ENCODE measurements at regions not wholly inside any gene's neighbourhood (a gene's known extent, or its start where the extent isn't known, plus 50 kb on each side); places are given as distances from the start of the nearest gene placed in this dataset.

DNA sequence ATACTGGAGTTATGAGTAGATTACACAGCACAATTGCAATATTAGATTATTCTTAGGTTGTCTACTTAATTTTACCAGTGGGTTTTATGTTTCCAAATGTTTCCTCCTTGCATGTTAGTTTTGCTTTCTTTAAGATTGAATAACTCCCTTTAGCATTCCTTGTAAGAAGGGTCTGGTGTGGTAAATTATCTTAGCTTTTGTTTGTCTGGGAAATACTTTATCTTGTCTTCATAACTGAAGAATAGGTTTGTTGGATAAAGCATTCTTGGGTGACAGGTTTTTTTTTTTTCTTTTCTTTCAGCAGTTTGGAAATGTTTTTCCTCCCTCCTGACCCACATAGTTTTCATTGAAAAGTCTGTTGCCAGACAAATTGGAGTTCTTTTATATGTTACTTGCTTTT, 531.1 kb downstream of the ANXA1 start:
- DNase-seq = no peak

GRCh38 chr9:73683862-73684591, 532.4 kb downstream of the ANXA1 start:
- no peak for DNase-seq

DNA sequence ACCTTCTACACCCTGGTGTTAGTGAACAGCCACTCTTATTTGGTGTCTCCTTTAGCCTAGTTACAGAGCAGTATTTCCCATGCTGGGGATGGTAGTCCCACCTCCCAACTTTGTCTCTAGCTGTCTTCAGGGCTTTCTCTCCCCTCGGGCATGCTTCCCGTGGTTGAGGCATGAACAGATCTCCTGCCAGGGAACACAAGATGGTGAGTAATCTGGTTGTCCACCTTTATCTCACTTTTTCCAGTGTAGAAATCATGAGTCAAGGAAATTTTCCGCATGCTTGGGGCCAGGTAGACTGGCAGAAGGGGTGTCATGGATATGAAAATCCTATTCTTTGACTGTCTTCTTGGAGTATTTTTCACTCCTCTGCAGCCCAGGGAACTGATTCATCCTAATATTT, 532.9 kb downstream of the ANXA1 start:
- no peak for DNase-seq

GRCh38 chr9:73685786-73686185, 534.1 kb downstream of the ANXA1 start:
- DNase-seq = no peak

- DNase-seq = no peak
Measured at GRCh38 chr9:73689051-73689870, 537.6 kb downstream of the ANXA1 start.

DNA sequence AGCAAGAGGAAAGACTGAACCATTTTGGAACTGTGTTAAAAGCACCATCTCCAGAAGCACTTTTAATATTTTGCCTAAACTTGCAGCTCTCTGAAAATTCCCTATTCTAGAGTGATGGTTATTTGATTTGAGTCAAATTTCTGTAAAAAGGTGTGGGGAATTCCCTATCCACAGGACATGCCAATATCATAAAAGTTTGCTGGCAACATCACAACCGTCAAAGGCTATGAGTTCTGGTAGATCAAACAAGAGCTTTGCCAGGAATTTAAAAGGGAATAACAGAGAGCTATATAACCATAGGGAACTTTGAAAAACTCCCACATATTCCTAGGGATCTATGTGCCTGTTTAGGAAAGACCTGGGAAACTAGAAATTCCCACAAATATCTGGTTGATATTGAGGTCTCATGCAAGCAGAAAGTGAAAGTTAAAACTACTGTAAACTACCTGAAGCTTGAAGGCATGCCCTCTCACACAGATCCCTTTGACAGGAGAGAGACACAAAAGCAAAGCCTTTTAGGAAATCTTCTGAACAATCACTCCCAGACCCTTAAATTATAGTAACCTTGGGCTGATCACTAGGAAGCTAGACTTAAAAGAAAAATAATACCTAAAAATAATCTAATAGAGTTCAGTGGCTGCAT, 549.9 kb downstream of the ANXA1 start:
- no peak for DNase-seq

DNA sequence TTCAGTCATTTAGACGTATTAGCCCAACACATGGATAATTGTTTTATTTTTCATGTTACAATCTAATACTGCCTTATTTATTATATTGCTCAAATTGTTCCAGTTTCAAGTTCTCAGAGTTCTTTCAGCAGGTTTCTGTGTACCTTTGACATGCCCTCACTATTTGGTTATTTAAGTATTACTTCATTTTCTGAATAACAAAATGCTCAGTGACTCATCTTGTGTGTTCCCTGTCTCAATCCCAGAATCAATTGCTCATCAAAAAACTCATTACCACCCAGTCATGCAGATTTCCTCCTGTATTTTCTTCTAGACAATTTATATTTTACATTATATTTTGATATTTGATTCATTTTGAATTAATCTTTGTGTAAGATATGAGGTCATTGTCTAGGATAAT, 562.6 kb downstream of the ANXA1 start:
- DNase-seq = no peak

- no peak for DNase-seq
Measured at GRCh38 chr9:73715591-73715990, 563.9 kb downstream of the ANXA1 start.

DNA sequence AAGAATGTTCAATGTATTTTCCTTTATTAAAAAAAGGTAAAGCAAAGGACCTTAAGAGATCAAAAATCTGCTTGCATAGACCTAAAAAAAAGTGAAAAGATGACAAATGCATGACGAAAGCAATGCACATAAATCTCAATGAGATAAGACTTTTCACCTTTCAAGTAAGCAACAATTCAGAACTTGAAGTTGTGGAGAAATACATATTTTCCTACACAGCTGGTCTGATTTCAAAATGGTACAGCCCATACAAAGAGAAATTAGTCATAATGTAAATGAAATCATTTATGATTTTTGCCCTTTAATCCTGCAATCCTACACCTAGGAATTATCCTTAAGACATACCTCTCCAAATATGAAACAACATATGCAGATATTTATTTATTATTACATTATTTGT, 568.0 kb downstream of the ANXA1 start:
- no peak for DNase-seq

DNA sequence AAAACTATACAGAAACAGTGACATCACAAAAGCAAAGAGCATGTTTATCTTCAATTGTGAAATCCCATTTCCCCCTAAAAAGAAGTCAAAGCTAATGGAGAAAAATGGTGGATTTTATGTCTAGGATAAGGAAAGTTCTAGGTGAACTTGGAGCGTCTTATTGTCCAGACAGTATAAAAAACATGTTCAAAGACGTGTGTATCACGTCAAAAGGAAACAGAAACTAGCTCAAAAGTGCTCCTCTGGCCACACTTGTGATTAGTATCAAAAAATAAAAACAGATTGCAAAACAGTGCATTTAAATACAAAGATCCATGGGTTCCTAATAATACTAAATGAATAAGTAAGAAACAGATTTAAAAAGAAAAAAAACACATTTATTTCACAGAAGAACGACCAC, 568.9 kb downstream of the ANXA1 start:
- no peak for DNase-seq

DNA sequence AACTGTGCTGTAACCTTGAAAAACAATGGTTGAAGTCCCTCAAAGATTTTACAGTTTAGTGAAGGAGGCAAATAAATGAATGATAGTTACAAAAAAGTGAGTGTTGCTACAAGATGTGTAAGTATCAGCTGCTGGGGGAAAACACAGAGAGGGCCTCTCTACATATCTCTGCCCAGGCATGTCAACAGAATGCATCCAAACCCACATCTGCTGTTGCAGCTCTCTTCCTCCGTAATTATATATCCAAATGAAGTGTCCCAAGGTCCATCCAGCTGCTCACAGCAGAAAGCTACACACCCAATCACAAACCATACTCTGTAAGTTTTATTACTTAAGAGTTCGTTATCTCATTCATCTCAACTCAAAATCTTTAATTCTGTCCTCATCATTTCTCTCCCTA, 584.6 kb downstream of the ANXA1 start:
- no peak for DNase-seq

GRCh38 chr9:73738741-73739530, 587.3 kb downstream of the ANXA1 start:
- DNase-seq = no peak

DNA sequence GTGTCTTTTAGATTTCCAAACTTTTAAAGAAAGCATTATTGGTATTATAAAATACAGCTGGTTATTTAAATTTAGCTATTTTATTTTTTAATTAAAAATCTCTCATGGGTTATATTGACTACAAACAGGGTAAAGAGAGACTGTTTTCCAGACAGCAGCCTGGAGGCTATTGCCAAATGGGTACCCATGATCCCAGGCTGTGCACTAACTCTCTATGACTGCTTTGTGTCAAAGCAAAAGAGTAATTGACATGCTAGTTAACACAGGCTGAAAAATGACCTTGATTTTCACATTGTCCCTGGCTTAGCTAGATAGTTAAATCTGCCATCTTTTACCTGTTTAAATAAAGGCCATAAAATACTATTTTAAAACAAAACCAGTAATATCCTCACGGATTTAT, 589.7 kb downstream of the ANXA1 start:
- DNase-seq = no peak

DNA sequence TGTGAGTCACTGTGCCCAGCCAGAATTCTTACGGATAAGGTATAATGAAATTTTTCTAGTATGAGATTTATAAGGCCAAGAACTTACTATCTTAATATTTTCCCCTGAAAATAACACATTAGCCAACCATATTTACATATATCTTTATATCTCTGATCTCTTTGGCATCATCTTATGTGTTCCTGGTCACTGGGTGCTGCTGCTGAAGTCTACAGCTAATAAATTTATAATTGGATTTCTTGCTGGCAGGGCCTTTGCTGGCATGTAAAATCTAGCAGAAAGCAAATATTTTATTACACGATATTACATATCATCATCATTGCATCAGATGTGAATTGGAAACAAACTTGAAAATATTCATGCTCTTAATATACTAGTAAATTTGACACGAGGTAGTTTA, 590.7 kb downstream of the ANXA1 start:
- no peak for DNase-seq

- no peak for DNase-seq
Measured at GRCh38 chr9:73743826-73744225, 592.2 kb downstream of the ANXA1 start.

DNA sequence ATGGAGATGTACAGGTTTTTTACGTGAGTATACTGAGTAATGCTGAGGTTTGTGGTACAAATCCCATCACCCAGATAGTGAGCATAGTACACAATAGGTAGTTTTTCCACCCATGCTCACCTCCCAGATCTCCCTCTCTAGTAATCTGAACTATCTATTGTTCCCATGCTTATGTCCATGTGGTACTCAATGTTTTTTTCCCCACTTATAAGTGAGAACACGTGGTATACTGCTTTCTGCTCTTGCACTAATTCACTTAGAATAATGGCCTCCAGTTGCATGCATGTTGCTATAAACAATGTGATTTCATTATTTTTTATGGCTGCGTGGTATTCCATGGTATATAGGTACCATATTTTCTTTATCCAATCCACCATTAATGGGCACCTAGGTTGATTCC, 593.9 kb downstream of the ANXA1 start:
- DNase-seq = no peak

DNA sequence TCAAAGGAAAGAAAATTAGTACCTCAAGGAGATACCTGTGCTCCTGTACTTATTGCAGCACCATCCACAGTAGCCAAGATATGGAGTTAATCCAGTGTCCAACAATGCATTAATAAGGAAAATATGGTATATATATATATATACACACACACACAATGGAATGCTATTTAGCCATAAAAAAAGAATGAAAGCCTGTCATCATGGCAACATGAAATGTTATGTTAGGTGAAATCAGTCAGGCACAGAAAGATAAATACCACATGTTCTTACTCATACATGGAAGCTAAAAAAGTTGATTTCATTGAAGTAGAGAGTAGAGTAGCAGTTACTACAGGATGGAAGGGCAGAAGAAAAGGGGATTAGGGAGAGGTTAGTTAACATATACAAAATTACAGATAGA, 601.5 kb downstream of the ANXA1 start:
- DNase-seq = no peak

- no peak for DNase-seq
Measured at GRCh38 chr9:73761905-73762304, 610.2 kb downstream of the ANXA1 start.

GRCh38 chr9:73773896-73774295, 622.2 kb downstream of the ANXA1 start:
- no peak for DNase-seq

DNA sequence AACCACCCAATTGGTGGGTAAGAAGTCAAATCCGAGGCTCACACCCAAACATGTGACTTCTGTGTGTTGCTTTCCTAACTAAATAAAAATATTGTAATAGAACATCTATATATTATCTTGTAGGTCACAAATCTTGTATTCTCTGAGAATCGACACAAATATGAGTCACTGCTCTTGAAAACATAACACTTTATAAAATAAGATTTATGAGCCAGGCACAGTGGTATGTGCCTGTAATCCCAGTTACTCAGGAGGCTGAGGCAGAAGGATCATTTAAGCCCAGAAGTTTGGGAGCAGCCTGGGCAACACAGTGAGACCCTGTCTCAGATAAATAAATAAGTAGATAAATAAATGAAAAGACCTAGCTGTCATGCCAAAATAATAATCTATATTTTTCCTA, 624.1 kb downstream of the ANXA1 start:
- no peak for DNase-seq

GRCh38 chr9:73780916-73781315, 629.3 kb downstream of the ANXA1 start:
- DNase-seq = no peak

DNA sequence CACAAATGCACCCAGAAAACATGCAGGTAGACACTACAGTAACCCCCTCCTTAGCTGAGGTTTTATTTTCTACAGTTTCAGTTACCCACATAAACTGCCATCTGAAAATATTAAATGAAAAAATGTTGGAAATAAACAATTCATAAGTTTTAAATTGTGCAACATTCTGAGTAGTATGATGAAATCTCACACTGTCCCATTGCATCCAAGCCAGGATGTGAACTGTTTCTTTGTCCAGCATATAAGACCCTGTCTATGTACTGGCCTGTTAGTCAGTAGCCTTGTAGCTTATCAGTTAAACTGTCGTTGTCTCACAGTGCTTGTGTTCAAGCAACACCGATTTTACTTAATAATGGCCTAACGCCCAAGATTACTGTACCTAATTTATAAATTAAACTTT, 630.5 kb downstream of the ANXA1 start:
- DNase-seq = no peak

- DNase-seq = no peak
Measured at GRCh38 chr9:73799446-73799845, 647.8 kb downstream of the ANXA1 start.
